ENCODE measurements at regions not wholly inside any gene's neighbourhood (a gene's known extent, or its start where the extent isn't known, plus 50 kb on each side); places are given as distances from the start of the nearest gene placed in this dataset.

DNA sequence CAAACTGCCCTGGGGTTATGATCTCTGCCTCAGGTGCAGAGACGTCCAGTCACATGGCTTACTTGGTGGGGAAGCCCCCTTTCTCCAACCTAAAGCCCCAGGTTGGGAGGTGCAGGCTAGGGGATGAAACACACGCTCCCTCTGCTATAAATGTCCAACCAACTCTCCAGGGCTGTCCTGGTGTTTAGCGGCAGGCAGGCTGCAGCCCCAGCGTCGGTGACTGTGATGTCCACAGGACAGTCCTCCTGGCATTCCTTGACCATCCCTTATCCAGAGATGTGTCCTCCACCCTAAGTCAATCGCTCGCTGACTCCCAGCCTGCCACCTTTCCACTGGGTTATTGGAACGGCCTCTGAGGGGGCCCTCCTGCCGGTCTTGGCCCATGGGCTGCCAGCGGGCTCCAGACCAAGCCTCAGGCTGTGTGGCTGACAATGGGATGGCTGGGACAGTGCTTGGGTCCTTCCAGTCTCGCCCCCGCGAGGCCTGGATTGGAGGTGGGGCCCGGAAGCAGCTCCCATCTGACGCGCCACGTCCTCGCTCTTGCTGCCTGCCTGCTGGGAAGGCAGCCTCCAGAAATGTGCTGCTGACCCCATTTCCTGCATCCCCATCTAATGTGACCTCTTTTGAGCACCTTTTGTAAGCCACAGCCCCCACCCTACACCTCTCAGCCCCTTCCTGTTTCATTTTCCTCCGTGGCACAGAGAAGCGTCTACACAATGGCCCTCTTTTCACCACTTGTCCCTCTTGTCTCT is 60.8 kb upstream of the ADRA2C start:
- peaks cover 0 to 84% (median 43%) of the 10 kb centered on the region in 3 donors for H3K27me3 ChIP-seq
- no peaks in the 10 kb centered on the region for H3K4me1 ChIP-seq
- no peak for DNase-seq
- H3K9me3 ChIP-seq = no peaks in the 10 kb centered on the region
- H3K27ac ChIP-seq = no peak overlapping the region
- 78 to 83% (median 80%) methylated on average over 16 to 20 of the region's 20 CpGs for whole genome bisulfite sequencing, 5 donors
- no peak overlapping the region for H3K4me3 ChIP-seq
- TF ChIP-seq POLR2AphosphoS5 (IDR thresholded peaks at IDR 0.05) = no peak
- no peak for TF ChIP-seq EP300 (IDR thresholded peaks at IDR 0.05)
- TF ChIP-seq, protein P1, sequence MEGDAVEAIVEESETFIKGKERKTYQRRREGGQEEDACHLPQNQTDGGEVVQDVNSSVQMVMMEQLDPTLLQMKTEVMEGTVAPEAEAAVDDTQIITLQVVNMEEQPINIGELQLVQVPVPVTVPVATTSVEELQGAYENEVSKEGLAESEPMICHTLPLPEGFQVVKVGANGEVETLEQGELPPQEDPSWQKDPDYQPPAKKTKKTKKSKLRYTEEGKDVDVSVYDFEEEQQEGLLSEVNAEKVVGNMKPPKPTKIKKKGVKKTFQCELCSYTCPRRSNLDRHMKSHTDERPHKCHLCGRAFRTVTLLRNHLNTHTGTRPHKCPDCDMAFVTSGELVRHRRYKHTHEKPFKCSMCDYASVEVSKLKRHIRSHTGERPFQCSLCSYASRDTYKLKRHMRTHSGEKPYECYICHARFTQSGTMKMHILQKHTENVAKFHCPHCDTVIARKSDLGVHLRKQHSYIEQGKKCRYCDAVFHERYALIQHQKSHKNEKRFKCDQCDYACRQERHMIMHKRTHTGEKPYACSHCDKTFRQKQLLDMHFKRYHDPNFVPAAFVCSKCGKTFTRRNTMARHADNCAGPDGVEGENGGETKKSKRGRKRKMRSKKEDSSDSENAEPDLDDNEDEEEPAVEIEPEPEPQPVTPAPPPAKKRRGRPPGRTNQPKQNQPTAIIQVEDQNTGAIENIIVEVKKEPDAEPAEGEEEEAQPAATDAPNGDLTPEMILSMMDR (IDR thresholded peaks at IDR 0.05) = no peak
- no peak for TF ChIP-seq POLR2A (IDR thresholded peaks at IDR 0.05)
- H3K36me3 ChIP-seq = no peaks in the 10 kb centered on the region
- intact Hi-C loops (cut with DNase I; ENCODE audit: low total_unique reads) = no loop called here

DNA sequence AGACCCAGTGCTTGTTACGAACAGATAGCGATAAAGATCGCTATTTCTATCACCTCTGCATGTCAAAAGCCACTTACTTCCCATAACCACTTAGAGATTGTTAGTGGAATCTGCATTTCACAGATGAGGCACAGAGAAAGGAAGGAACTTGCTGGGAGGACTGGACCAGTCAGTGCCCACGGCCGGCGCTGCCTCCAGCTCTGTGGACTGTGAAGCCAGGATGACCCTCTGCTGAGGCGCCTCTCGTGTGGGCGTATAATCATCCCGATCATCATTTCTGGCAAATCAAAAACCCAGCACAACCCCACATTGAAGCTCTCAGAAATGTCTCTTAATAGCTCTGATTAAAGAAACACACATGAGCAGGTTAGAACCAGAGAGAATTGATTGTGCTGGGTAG is 61.5 kb upstream of the ADRA2C start:
- Histone ChIP-seq H3K36me3 (no peaks in the 10 kb centered on the region), H3K4me1 (no peaks in the 10 kb centered on the region), H3K27ac (no peak overlapping the region), H3K4me3 (no peak overlapping the region), H3K27me3 (peaks cover 0 to 90% (median 43%) of the 10 kb centered on the region in 3 donors), H3K9me3 (no peaks in the 10 kb centered on the region)
- intact Hi-C loops (cut with DNase I; ENCODE audit: low total_unique reads) = no loop called here
- no peak for DNase-seq
- no peak for TF ChIP-seq EP300 (IDR thresholded peaks at IDR 0.05)
- no peak for TF ChIP-seq POLR2A (IDR thresholded peaks at IDR 0.05)
- TF ChIP-seq POLR2AphosphoS5 (IDR thresholded peaks at IDR 0.05) = no peak
- TF ChIP-seq, protein P1 (IDR thresholded peaks at IDR 0.05) = no peak
- 83 to 86% (median 84%) methylated on average over 10 of the region's 10 CpGs for WGBS, 5 donors

DNA sequence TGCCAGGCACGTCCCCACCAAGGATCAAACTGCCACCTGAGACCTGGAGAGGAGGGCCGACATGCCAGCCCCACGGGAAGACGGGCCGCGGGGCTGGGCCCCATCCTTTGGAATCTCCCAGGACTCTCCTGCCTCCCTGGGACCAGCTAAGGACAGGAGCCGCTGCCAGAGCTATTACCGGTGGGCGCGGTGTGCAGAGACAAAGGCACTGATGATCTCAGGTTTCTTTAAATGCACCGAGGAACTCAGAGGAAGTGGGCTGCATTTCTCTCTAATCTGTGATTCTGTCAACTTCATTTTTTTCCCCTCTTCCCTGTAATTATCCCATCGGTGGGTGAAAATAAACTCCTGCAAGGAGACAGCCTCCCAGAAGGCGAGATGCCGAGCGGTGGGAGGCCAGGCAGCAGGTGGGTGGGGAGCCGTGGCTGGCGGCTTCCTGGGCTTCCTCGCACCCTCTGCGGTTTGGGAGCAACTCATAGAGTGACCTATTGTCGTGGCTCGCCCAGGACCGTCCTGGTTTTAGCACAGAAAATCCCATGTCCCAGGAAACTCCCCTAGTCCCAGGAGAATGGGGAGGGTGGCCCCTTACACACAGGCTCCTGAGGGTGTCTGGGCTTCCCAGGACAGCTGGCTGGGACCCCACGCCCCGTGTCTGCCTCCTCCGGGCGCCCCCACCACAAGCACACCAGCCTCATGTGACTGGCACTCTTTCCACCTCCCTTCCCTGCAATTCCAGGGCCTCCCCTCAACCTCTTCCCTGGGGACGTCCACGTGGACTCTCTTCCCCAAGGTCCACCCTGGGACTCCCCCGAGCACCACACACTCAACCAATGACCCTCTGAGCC is 62.3 kb upstream of the ADRA2C start:
- TF ChIP-seq POLR2A (IDR thresholded peaks at IDR 0.05) (no peak), POLR2AphosphoS5 (IDR thresholded peaks at IDR 0.05) (no peak), EP300 (IDR thresholded peaks at IDR 0.05) (no peak)
- TF ChIP-seq, protein P1 (IDR thresholded peaks at IDR 0.05) = no peak
- no peak for DNase-seq
- intact Hi-C loops (cut with DNase I; ENCODE audit: low total_unique reads) = no loop called here

DNA sequence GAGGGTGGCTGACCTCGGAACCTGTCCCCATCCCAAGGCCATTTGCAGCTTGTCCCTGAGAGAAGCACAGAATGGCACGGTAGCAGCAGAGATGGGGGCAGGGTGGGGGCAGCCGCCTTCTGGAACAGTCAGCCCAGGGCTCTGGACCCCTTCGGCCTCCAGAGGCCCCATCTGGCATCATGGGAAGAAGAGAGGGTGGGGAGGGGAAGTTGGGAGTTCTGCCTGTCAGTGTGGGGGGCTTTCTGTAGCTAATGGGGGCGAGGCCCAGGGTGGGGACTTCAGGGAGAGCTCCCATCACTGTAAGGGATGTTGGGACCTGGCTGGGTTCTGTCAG is 62.9 kb upstream of the ADRA2C start:
- no peaks in the 10 kb centered on the region for H3K9me3 ChIP-seq
- TF ChIP-seq POLR2AphosphoS5 (IDR thresholded peaks at IDR 0.05) = no peak
- TF ChIP-seq, protein P1 (IDR thresholded peaks at IDR 0.05) = no peak
- TF ChIP-seq POLR2A (IDR thresholded peaks at IDR 0.05) = no peak
- no peak for TF ChIP-seq EP300 (IDR thresholded peaks at IDR 0.05)
- intact Hi-C loops (cut with DNase I; ENCODE audit: low total_unique reads) = no loop called here
- no peak overlapping the region for H3K4me3 ChIP-seq
- H3K27me3 ChIP-seq = peaks cover 0 to 91% (median 43%) of the 10 kb centered on the region in 3 donors
- no peaks in the 10 kb centered on the region for H3K4me1 ChIP-seq
- H3K27ac ChIP-seq = no peak overlapping the region
- no peak for DNase-seq
- WGBS, 5 donors = 27 to 53% (median 35%) methylated on average over 5 of the region's 5 CpGs
- no peaks in the 10 kb centered on the region for H3K36me3 ChIP-seq

More for the DNA sequence above, 62.3 kb upstream of the ADRA2C start:
- no peak overlapping the region for H3K27ac ChIP-seq
- H3K27me3 ChIP-seq = peaks cover 0 to 95% (median 43%) of the 10 kb centered on the region in 3 donors
- no peak overlapping the region for H3K4me3 ChIP-seq
- no peaks in the 10 kb centered on the region for H3K4me1 ChIP-seq
- WGBS, 5 donors = 27 to 39% (median 36%) methylated on average over 23 to 29 of the region's 29 CpGs
- no peaks in the 10 kb centered on the region for H3K9me3 ChIP-seq
- no peaks in the 10 kb centered on the region for H3K36me3 ChIP-seq

Measured in stomach (tissue), 8 donors.